GM20000 (cell line): ENCODE measurements at regions not wholly inside any gene's neighbourhood (a gene's known extent, or its start where the extent isn't known, plus 50 kb on each side); places are given as distances from the start of the nearest gene placed in this dataset.

ENCODE experiments used
- DNase-seq: peaks from one replicate; pipeline ENCODE4 v3.0.0; 2012; ENCODE audit warnings: low spot score
- TF ChIP-seq, protein P1 (sequence below): IDR thresholded peaks from 2 replicates; pipeline ENCODE4 v1.5.1; 2012; ENCODE audit warnings: mild to moderate bottlenecking, control low read depth; ENCODE audit errors: extremely low read depth, missing control alignments

DNA sequence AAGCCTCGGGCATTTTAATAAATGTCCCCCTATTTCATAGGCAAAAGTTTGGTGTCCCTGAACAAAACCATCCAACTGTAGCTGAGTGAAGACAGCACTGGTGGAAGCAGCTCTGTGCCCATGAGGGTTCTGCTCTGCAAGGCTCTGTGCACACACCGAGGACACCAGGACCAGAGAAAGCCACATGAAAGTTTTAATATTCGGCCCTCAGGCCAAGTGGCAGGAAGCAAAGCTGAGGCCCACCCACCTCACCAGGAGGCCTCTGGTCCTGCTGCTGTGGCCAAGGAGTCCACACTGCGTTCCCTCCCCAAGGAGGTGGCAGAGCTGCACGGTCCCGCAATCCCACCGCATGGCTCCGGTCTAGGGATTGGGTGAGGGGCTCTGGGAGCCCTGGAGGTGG is 62.6 kb upstream of the RPS6KA2 start:
- TF ChIP-seq, protein P1, sequence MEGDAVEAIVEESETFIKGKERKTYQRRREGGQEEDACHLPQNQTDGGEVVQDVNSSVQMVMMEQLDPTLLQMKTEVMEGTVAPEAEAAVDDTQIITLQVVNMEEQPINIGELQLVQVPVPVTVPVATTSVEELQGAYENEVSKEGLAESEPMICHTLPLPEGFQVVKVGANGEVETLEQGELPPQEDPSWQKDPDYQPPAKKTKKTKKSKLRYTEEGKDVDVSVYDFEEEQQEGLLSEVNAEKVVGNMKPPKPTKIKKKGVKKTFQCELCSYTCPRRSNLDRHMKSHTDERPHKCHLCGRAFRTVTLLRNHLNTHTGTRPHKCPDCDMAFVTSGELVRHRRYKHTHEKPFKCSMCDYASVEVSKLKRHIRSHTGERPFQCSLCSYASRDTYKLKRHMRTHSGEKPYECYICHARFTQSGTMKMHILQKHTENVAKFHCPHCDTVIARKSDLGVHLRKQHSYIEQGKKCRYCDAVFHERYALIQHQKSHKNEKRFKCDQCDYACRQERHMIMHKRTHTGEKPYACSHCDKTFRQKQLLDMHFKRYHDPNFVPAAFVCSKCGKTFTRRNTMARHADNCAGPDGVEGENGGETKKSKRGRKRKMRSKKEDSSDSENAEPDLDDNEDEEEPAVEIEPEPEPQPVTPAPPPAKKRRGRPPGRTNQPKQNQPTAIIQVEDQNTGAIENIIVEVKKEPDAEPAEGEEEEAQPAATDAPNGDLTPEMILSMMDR: no peak
- no peak for DNase-seq

DNA sequence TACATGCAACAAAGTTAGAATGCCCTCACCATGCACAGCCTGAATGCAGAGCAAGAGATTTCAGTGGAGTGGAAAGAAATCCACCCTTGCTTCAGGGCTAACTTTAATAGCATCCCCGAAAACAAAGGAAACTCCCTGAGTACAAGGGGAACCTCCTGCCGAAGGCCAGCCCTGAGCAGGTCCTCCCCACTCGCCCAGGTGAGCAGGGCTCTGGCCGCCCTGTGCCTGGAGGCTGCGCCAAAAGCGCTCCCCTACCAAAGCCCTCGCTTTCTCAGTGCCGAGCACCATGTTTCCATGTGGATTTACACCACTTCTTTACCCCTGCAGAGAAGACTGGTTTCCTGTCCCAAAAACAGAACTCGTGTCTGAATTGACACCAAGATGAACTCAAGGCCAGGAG is 61.9 kb upstream of the RPS6KA2 start:
- TF ChIP-seq, protein P1: no peak
- no peak for DNase-seq

DNA sequence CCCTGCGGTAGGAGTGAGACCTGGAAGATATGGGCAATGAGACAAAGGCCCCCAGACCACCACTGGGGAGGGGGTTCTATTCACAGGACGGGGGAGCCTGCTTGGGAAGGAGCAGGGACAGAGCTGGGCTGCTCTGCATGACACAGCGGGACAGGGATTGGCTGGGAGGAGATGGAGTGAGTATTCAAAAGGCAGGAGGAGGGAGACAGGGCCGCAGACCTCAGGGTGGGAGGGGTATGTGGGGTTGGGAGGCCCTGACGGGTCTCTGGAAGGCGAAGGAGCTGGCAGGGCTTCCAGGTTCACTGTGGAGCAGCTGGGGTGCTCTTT is 60.8 kb upstream of the RPS6KA2 start:
- DNase-seq: no peak

DNA sequence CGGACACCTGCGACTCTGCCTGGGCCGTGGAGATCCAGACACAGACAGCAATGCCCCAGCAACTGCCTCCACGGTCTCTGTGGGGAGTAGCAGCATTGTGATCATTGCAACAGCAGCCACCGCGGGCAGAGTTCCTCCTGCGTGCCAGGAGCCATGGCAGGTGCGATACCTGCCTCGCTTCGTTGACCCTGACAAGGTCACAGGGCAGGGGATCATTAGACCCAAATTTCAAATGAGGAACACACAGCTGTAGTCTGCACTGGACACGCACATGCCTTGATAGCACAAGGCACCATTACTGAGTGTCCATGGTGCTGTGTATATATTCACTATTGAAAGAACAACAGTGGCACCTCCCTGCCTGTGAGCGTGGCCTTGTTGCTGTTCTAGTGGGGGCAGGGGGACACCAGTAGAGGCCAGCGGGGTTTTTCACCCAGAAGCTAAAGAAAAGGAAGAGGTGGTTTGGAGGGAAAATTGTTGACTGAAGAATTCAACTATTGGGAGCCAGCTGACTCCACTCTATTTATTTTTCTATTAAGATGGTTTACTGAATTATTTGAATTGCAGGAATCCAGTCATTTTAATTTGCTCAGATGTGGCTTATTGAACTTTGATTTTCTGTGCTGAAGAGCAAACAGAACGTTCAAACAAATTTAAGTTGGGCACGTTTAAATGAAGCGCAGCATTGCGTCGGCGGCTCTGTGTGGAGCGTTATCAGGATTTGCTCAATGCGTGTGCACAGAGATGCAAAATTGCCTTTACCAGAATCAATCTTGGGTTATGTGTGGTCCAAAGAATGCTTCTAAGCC is 60.2 kb upstream of the RPS6KA2 start:
- no peak for DNase-seq
- TF ChIP-seq, protein P1: no peak

More for the DNA sequence above, 60.8 kb upstream of the RPS6KA2 start:
- TF ChIP-seq, protein P1: no peak

DNA sequence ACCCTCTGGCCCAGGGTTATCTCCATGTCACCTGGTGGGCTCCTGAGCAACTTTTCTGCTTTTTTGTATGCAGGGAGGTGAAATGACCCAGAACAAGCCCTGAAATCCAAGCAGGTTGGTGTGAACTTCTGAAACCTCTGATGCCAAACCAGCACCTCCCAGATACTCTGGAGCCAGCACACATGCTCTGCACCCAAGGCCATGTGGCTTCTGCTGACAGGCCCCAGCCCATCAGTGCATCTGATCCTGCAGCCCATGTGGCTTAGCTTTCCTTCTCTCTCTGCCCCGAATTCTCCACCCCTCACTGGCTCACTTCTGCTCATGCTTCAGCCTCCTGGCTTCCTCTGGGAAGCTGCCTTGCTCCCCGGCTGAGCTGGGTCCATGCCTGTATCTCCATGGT is 59.3 kb upstream of the RPS6KA2 start:
- TF ChIP-seq, protein P1: no peak
- DNase-seq: no peak

DNA sequence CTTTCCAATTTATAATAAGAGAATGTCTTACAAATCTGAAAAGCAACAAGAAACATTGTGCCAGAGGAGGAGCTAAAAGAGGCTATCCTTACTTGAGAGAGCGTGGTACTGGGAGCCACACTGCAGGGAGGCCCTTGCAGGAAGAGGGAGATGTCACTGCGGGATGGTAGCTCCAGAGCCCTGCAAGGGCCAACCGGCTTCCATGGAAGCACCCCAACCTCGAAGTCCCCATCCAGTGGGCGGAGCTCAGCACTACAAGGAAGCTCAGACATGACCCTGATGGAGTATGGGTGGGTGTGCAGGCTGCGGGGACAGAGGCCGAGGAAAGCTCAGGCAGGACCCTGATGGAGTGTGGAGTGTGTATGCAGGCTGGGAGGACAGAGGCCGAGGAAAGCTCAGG is 57.8 kb upstream of the RPS6KA2 start:
- DNase-seq: no peak
- TF ChIP-seq, protein P1: no peak

DNA sequence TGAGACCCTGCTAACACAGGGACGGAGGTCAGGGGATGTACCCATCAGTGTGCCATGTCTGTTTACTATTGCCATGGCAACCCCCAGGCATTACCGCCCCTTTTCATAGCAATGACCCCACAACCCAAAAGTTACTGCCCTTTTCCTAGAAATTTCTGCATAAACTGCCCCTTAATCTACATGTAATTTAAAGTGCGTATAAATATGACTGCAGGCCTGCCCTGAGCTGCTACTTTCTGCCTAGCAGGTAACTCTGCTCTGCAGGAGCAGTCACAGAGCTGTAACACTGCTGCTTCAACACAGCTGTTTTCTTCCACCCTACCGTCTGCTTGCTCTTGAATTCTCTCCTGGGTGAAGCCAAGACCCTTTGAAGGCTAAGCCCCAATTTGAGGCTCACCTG is 57.1 kb upstream of the RPS6KA2 start:
- TF ChIP-seq, protein P1: no peak
- no peak for DNase-seq
